CD4-positive, alpha-beta T cell treated with Interleukin-4 for 4 hours (primary cell): ENCODE measurements at regions not wholly inside any gene's neighbourhood (a gene's known extent, or its start where the extent isn't known, plus 50 kb on each side); places are given as distances from the start of the nearest gene placed in this dataset.
"Not testable (repeated sequence)": the region's sequence is repeated elsewhere in the genome, so short reads cannot be mapped to it uniquely, and the experiment has no call there.

Source experiments
- DNase-seq: peaks from one replicate; pipeline ENCODE4 v3.0.0-alpha.2; 2020

GRCh38 chr5:92222449-92222848 is 839.3 kb upstream of the ARRDC3 start:
- no peak for DNase-seq

GRCh38 chr5:92216852-92217251 is 833.7 kb upstream of the ARRDC3 start:
- DNase-seq: not testable (repeated sequence)

- no peak for DNase-seq
Measured at GRCh38 chr5:92215116-92215515, 832.0 kb upstream of the ARRDC3 start.

- no peak for DNase-seq
Measured at GRCh38 chr5:92208265-92208664, 825.1 kb upstream of the ARRDC3 start.

- no peak for DNase-seq
Measured at GRCh38 chr5:92207151-92207550, 824.0 kb upstream of the ARRDC3 start.

- DNase-seq: no peak
Measured at GRCh38 chr5:92206681-92207080, 823.6 kb upstream of the ARRDC3 start.

GRCh38 chr5:92199035-92199434 is 815.9 kb upstream of the ARRDC3 start:
- not testable (repeated sequence) for DNase-seq

GRCh38 chr5:92181656-92182055 is 798.5 kb upstream of the ARRDC3 start:
- no peak for DNase-seq

GRCh38 chr5:92180391-92180790 is 797.3 kb upstream of the ARRDC3 start:
- DNase-seq: no peak

GRCh38 chr5:92179651-92180050 is 796.5 kb upstream of the ARRDC3 start:
- no peak for DNase-seq

GRCh38 chr5:92177926-92178487 is 794.9 kb upstream of the ARRDC3 start:
- DNase-seq: no peak

- DNase-seq: no peak
Measured at GRCh38 chr5:92163906-92164305, 780.8 kb upstream of the ARRDC3 start.

GRCh38 chr5:92147798-92148197 is 764.7 kb upstream of the ARRDC3 start:
- DNase-seq: no peak

GRCh38 chr5:92147266-92147665 is 764.1 kb upstream of the ARRDC3 start:
- no peak for DNase-seq

- DNase-seq: no peak
Measured at GRCh38 chr5:92145852-92146251, 762.7 kb upstream of the ARRDC3 start.

GRCh38 chr5:92144824-92145223 is 761.7 kb upstream of the ARRDC3 start:
- DNase-seq: no peak

- not testable (repeated sequence) for DNase-seq
Measured at GRCh38 chr5:92132294-92132908, 749.3 kb upstream of the ARRDC3 start.

- no peak for DNase-seq
Measured at GRCh38 chr5:92126182-92126581, 743.1 kb upstream of the ARRDC3 start.

GRCh38 chr5:92119110-92119509 is 736.0 kb upstream of the ARRDC3 start:
- DNase-seq: no peak

GRCh38 chr5:92106808-92107207 is 723.7 kb upstream of the ARRDC3 start:
- no peak for DNase-seq

- no peak for DNase-seq
Measured at GRCh38 chr5:92104126-92104525, 721.0 kb upstream of the ARRDC3 start.

GRCh38 chr5:92102313-92102712 is 719.2 kb upstream of the ARRDC3 start:
- no peak for DNase-seq

GRCh38 chr5:92092239-92092638 is 709.1 kb upstream of the ARRDC3 start:
- DNase-seq: no peak

- no peak for DNase-seq
Measured at GRCh38 chr5:92086059-92086811, 703.1 kb upstream of the ARRDC3 start.
